ENCODE measurements at regions not wholly inside any gene's neighbourhood (a gene's known extent, or its start where the extent isn't known, plus 50 kb on each side); places are given as distances from the start of the nearest gene placed in this dataset.
"Not testable (repeated sequence)": the region's sequence is repeated elsewhere in the genome, so short reads cannot be mapped to it uniquely, and the experiment has no call there.

DNA sequence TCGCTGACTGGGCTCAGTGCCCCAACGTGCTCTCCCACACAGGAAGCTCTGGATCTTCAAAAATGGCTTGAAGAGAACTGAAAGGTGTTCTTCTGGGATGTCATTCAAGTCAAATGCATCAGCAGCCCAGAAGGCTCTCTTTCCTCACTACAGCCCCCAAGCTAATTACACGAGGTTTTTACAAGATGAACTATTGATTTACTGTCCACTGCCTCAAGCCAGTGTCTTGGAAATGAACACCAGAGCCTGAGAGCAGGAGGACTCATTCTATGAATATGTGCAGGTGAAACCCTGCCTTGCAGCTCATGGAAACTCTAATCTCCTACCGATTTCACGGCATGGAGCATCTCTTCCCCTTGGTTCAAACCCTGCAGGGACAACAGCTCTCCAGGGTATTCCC is 98.9 kb upstream of the CST7 start:
- H3K36me3 Mint-ChIP-seq, result no peaks in the 10 kb centered on the region
- H3K4me1 Mint-ChIP-seq, result no peaks in the 10 kb centered on the region
- peaks cover 51% of the 10 kb centered on the region for H3K9me3 Mint-ChIP-seq
- H3K27me3 Mint-ChIP-seq (ENCODE audit: low read depth), result peaks cover 3% of the 10 kb centered on the region
- no peak for TF ChIP-seq CTCF (IDR thresholded peaks at IDR 0.05; ENCODE audit: unreplicated experiment)
- no peak for DNase-seq (ENCODE audit: low spot score in 2 of 2, unreplicated experiment in 2 of 2)
- no peak overlapping the region for H3K27ac Mint-ChIP-seq
- no peak overlapping the region for H3K4me3 Mint-ChIP-seq

- DNase-seq (ENCODE audit: low spot score in 2 of 2, unreplicated experiment in 2 of 2), result no peak
- Mint-ChIP-seq H3K9me3 (peaks cover 43% of the 10 kb centered on the region), H3K4me3 (no peak overlapping the region), H3K36me3 (no peaks in the 10 kb centered on the region), H3K27me3 (ENCODE audit: low read depth) (no peaks in the 10 kb centered on the region), H3K4me1 (no peaks in the 10 kb centered on the region), H3K27ac (no peak overlapping the region)
- no peak for TF ChIP-seq CTCF (IDR thresholded peaks at IDR 0.05; ENCODE audit: unreplicated experiment)
Measured at GRCh38 chr20:24851346-24852019, 97.6 kb upstream of the CST7 start.

GRCh38 chr20:24853916-24854315 is 95.2 kb upstream of the CST7 start:
- Mint-ChIP-seq H3K4me3 (no peak overlapping the region), H3K4me1 (no peaks in the 10 kb centered on the region), H3K36me3 (no peaks in the 10 kb centered on the region), H3K9me3 (peaks cover 44% of the 10 kb centered on the region), H3K27me3 (ENCODE audit: low read depth) (no peaks in the 10 kb centered on the region), H3K27ac (no peak overlapping the region)
- no peak for TF ChIP-seq CTCF (IDR thresholded peaks at IDR 0.05; ENCODE audit: unreplicated experiment)
- no peak for DNase-seq (ENCODE audit: low spot score in 2 of 2, unreplicated experiment in 2 of 2)

DNA sequence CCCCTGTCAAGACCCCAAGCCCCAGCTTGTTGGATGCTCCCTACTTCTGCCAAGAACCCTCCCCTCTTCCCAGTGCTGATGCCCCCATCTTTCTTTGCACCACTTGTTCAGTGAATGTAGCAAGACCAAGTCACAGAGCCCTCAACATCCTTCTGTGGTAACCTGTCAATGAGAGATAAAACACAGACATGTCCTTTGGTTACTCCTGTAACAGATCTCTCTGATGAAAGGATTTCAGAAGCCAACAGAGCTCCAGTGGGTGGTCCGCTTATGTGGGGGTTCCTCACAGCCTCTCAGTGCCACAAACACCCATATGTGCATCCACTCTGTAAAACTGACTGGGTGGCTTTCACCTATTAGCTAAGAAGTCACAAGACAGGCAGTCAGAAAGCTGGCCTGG is 93.2 kb upstream of the CST7 start:
- H3K4me3 Mint-ChIP-seq, result no peak overlapping the region
- peaks cover 50% of the 10 kb centered on the region for H3K9me3 Mint-ChIP-seq
- no peak overlapping the region for H3K27ac Mint-ChIP-seq
- no peak for DNase-seq (ENCODE audit: low spot score in 2 of 2, unreplicated experiment in 2 of 2)
- no peaks in the 10 kb centered on the region for H3K4me1 Mint-ChIP-seq
- no peak for TF ChIP-seq CTCF (IDR thresholded peaks at IDR 0.05; ENCODE audit: unreplicated experiment)
- H3K27me3 Mint-ChIP-seq (ENCODE audit: low read depth), result no peaks in the 10 kb centered on the region
- H3K36me3 Mint-ChIP-seq, result no peaks in the 10 kb centered on the region

DNA sequence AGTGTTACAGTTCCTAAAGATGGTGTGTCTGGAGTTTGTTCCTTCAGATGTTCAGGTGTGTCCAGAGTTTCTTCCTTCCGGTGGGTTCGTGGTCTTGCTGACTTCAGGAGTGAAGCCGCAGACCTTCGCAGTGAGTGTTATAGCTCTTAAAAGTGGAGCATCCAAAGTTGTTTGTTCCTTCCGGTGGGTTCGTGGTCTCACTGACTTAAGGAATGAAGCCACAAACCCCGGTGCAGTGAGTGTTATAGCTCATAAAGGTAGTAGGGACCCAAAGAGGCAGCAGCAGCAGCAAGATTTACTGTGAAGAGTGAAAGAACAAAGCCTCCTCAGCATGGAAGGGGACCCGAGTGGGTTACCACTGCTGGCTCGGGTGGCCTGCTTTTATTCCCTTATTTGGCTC is 90.6 kb upstream of the CST7 start:
- H3K9me3 Mint-ChIP-seq, result peaks cover 51% of the 10 kb centered on the region
- not testable (repeated sequence) for H3K27ac Mint-ChIP-seq; H3K4me1 Mint-ChIP-seq; H3K27me3 Mint-ChIP-seq (ENCODE audit: low read depth); H3K36me3 Mint-ChIP-seq; H3K4me3 Mint-ChIP-seq; DNase-seq (ENCODE audit: low spot score in 2 of 2, unreplicated experiment in 2 of 2)

GRCh38 chr20:24859539-24859938 is 89.5 kb upstream of the CST7 start:
- no peaks in the 10 kb centered on the region for H3K36me3 Mint-ChIP-seq
- H3K27me3 Mint-ChIP-seq (ENCODE audit: low read depth), result no peaks in the 10 kb centered on the region
- TF ChIP-seq CTCF (IDR thresholded peaks at IDR 0.05; ENCODE audit: unreplicated experiment), result no peak
- peaks cover 52% of the 10 kb centered on the region for H3K9me3 Mint-ChIP-seq
- no peak for DNase-seq (ENCODE audit: low spot score in 2 of 2, unreplicated experiment in 2 of 2)
- H3K4me3 Mint-ChIP-seq, result no peak overlapping the region
- no peak overlapping the region for H3K27ac Mint-ChIP-seq
- no peaks in the 10 kb centered on the region for H3K4me1 Mint-ChIP-seq

Data from mesothelial cell of epicardium (in vitro differentiated cells).